Mononuclear cell (primary cell): ENCODE measurements at regions not wholly inside any gene's neighbourhood (a gene's known extent, or its start where the extent isn't known, plus 50 kb on each side); places are given as distances from the start of the nearest gene placed in this dataset.

Source experiments
- H3K27me3 ChIP-seq: 2 replicates; pipeline ENCODE4 v1.6.0; 2011; ENCODE audit warnings: low read length, control low read depth; ENCODE audit not compliant: insufficient read depth
- H3K4me1 ChIP-seq: 2 replicates; pipeline ENCODE4 v1.5.1; 2011; ENCODE audit warnings: mild to moderate bottlenecking, low read length, control low read depth; ENCODE audit not compliant: insufficient read depth
- H3K4me3 ChIP-seq: 2 replicates; pipeline ENCODE4 v1.5.1; 2011; ENCODE audit warnings: mild to moderate bottlenecking, low read length, moderate library complexity
- H3K9me3 ChIP-seq: 2 replicates; pipeline ENCODE4 v1.5.1; 2011; ENCODE audit warnings: low read depth, mild to moderate bottlenecking, control low read depth, low read length

DNA sequence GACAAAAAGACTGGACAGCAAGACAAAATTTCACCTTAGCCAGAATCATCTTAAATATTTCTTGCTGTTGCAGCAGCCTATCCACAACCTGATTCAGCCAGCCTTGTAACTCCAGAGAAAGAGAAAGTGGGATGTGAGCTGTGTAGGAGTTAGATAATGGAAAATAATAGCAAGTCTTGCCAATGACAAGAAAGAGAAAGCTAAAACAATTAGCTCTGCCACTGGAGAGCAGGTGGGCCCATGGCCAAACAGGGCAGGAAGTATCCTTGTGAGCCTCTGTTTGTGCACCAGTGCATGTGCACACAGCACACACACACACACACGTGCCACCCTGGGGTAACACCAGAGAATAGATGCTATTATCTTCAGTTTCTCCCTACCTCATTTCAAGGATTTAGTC, 106.0 kb upstream of the CCDC196 start:
- H3K4me3 ChIP-seq, result no peak overlapping the region
- no peaks in the 10 kb centered on the region for H3K27me3 ChIP-seq
- H3K4me1 ChIP-seq, result no peaks in the 10 kb centered on the region
- no peaks in the 10 kb centered on the region for H3K9me3 ChIP-seq

DNA sequence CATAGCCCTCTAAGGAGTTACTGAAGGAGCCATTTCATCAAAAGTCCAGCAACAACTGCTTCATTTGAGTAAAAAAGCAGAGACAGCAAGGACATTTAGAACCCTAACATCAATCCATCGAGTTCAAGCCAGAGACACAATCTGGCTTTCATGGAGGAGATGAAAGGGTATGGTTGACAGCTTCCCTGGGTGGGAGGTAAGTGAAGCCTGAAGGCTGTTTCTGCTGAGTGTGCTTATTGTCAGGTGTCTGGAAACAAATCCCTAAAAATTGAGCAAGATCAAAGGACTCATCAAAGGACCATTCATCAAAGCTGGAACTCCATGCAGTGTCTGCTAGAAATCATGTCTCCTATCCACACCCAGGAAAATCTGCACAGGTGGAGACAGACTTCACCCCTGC, 104.4 kb upstream of the CCDC196 start:
- Histone ChIP-seq H3K9me3 (no peaks in the 10 kb centered on the region), H3K4me3 (no peak overlapping the region), H3K27me3 (no peaks in the 10 kb centered on the region), H3K4me1 (no peaks in the 10 kb centered on the region)

- no peaks in the 10 kb centered on the region for H3K27me3 ChIP-seq
- no peaks in the 10 kb centered on the region for H3K9me3 ChIP-seq
- no peaks in the 10 kb centered on the region for H3K4me1 ChIP-seq
- no peak overlapping the region for H3K4me3 ChIP-seq
Observed at GRCh38 chr14:66383257-66383656, 102.9 kb upstream of the CCDC196 start.

DNA sequence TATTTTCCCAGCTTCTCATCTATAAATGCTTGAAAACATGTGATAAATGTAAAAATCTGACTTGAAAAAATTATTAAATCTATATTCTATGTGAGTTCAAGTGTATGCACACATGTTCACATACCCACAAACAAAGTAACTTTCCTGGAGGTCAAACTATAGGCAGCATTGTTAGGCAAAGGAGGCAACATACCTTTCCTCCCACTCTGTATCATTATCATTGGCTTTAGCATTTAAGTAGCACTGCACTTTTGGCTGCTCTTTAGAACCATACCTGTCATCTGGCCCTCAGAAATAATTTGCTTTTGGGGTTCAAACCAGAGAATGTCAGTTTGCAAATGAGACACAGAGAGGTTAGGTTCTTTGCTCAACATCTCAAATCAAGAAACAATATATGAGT, 102.4 kb upstream of the CCDC196 start:
- H3K4me3 ChIP-seq, result no peak overlapping the region
- no peaks in the 10 kb centered on the region for H3K9me3 ChIP-seq
- no peaks in the 10 kb centered on the region for H3K4me1 ChIP-seq

GRCh38 chr14:66388516-66388915, 97.7 kb upstream of the CCDC196 start:
- no peaks in the 10 kb centered on the region for H3K9me3 ChIP-seq
- no peaks in the 10 kb centered on the region for H3K4me1 ChIP-seq
- H3K27me3 ChIP-seq, result no peaks in the 10 kb centered on the region
- no peak overlapping the region for H3K4me3 ChIP-seq

More for the DNA sequence above, 102.4 kb upstream of the CCDC196 start:
- H3K27me3 ChIP-seq, result no peaks in the 10 kb centered on the region

DNA sequence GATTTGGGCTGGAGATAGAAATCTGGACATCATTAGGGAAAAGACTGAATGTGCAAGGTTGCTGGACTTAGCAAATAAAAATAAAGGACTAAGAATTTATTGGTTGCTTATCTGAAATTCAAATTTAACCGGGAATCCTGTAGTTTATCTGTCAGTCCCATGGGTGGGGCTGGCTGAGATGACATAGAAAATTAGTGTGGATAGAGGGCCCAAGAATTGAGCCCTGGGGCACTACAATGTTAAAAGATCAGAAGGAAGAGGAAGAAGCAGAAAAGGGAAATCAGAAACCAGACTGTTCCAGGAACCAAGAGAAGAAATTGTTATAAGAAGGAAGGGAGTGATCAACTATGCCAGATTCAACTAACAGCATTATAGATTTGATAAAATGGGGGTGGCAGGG, 96.7 kb upstream of the CCDC196 start:
- H3K4me1 ChIP-seq, result no peaks in the 10 kb centered on the region
- no peaks in the 10 kb centered on the region for H3K9me3 ChIP-seq
- H3K4me3 ChIP-seq, result no peak overlapping the region
- H3K27me3 ChIP-seq, result no peaks in the 10 kb centered on the region

GRCh38 chr14:66395300-66395699, 90.9 kb upstream of the CCDC196 start:
- H3K4me3 ChIP-seq, result no peak overlapping the region
- H3K27me3 ChIP-seq, result no peaks in the 10 kb centered on the region
- H3K9me3 ChIP-seq, result no peaks in the 10 kb centered on the region
- no peaks in the 10 kb centered on the region for H3K4me1 ChIP-seq

GRCh38 chr14:66396164-66396563, 90.0 kb upstream of the CCDC196 start:
- Histone ChIP-seq H3K4me1 (no peaks in the 10 kb centered on the region), H3K4me3 (no peak overlapping the region), H3K9me3 (no peaks in the 10 kb centered on the region), H3K27me3 (no peaks in the 10 kb centered on the region)

DNA sequence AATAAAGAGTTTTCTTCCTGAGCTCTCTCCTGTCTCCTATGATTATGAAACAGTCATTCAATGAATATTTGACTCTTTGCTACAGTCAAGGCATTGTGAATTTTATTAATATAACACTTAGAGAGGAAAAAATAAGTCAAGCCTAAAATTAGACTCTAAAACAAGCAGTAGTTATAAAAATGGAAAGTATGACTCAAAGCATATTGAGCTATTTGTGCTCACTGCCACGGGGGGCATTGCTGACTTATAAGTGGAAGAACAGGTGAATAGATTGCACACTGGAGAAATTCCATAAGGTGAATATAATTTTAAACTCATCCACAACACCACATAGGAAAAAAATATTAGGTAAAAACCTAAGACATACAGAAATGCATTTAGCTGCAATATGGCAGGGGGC, 87.7 kb upstream of the CCDC196 start:
- Histone ChIP-seq H3K9me3 (no peaks in the 10 kb centered on the region), H3K27me3 (no peaks in the 10 kb centered on the region), H3K4me3 (no peak overlapping the region), H3K4me1 (no peaks in the 10 kb centered on the region)

DNA sequence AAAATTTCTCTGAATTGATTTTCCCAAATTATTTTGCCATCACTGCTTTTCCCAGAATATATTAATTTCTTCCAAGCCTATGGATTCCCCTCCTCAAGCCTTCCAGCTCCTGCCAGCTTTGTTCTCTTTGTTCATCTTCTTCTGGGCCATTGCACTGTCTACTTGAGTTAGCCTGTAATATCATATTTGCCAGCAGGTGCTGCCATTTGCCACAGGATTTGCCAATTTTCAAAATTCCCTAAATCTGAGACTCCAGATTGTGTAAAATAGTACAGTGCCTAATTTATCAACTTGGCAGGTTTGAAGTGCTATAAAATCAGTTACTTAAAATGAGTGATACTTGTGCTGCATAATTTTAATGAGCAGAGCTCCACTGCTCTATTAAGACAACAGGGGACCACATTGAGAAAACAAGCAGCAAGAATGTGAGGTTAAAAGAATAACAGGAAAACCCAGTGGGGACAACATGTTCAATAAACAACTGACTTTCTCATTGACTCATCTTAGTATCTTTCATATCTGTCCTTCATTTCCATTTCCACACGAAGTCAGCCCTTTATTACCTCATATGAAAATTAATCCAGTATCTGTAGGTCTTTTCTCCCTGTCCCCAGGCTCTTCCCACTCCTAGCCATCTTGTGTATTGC, 84.6 kb upstream of the CCDC196 start:
- H3K9me3 ChIP-seq, result no peaks in the 10 kb centered on the region
- H3K27me3 ChIP-seq, result no peaks in the 10 kb centered on the region
- no peaks in the 10 kb centered on the region for H3K4me1 ChIP-seq
- no peak overlapping the region for H3K4me3 ChIP-seq

GRCh38 chr14:66403183-66403582, 83.0 kb upstream of the CCDC196 start:
- no peak overlapping the region for H3K4me3 ChIP-seq
- H3K9me3 ChIP-seq, result no peaks in the 10 kb centered on the region
- no peaks in the 10 kb centered on the region for H3K27me3 ChIP-seq
- H3K4me1 ChIP-seq, result no peaks in the 10 kb centered on the region

GRCh38 chr14:66404051-66404545, 82.1 kb upstream of the CCDC196 start:
- no peaks in the 10 kb centered on the region for H3K9me3 ChIP-seq
- H3K27me3 ChIP-seq, result no peaks in the 10 kb centered on the region
- H3K4me1 ChIP-seq, result no peaks in the 10 kb centered on the region
- H3K4me3 ChIP-seq, result no peak overlapping the region

DNA sequence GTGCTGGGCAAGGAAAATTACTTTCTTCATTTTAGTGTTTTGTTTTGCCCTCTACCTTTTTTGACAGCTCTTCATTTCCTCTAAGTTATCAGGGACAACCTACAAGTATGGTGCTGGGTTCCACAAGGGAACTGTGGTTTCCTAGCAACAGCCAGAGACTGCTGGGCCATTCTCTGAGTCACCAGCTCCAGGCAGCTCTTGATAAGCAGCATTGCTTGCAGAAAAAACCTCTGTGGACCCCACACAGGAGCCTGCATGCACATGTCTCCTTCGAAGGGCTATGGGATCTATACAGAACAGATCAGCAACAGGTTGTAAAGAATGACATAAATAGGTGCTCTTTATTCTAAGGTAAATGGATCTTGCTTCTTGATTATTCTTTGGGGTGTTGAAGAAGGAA, 81.0 kb upstream of the CCDC196 start:
- no peaks in the 10 kb centered on the region for H3K9me3 ChIP-seq
- H3K4me3 ChIP-seq, result no peak overlapping the region
- H3K4me1 ChIP-seq, result no peaks in the 10 kb centered on the region
- H3K27me3 ChIP-seq, result no peaks in the 10 kb centered on the region

- Histone ChIP-seq H3K4me3 (no peak overlapping the region), H3K9me3 (no peaks in the 10 kb centered on the region), H3K4me1 (no peaks in the 10 kb centered on the region), H3K27me3 (no peaks in the 10 kb centered on the region)
Observed at GRCh38 chr14:66413901-66414300, 72.3 kb upstream of the CCDC196 start.

DNA sequence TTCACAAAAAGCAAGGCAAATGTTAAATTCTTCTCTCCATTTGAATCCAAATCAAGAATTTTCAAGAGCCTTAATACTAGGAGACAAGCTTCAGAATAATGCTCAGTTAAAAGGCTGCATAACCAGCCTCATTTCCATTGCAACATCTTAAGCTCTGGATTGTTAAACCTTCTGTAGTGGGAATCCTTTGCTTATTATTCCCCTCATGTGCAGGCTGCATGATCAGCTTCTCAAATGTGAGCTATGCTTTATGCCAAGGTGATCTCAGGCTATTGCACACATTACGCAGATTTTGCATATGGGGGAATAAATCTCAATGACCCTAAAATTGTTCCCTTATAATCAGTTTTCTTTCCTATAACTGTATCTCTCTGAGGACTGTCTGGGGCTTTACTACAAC, 71.7 kb upstream of the CCDC196 start:
- H3K4me1 ChIP-seq, result no peaks in the 10 kb centered on the region
- H3K9me3 ChIP-seq, result no peaks in the 10 kb centered on the region
- H3K27me3 ChIP-seq, result no peaks in the 10 kb centered on the region
- H3K4me3 ChIP-seq, result no peak overlapping the region

DNA sequence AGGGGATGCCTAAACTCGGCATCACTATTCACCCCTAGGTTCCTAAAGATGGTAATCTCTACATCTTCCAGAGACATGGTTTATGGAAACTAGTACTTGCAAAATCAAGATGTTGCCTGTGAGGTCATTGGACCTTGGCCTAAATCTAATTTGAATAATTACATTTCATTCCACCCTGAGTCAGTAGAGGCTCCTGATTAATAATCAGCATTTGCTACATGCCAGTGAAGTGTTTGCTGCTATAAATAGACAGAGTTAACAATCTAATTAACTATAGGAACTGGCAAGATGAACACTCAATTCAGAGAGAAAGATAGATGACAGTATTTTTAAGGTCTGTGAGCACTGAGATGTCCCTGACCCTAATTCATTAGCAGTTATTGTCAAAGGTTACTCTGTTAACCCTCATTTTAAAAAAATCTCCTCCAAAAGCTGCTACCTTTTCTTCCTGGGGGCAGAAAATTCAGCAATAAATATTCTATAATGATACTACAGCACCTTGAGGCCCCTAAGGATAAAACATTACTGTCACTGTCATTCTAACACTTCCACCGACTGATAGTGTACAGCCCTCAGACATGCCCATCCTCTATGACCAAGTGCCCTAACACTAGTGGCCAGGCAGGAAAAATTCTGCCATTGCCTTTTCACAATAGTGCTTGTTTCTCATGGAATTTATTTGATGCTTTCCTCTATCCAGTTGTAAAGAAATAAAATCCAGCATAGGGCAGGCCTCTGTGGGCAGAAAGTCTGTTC, 65.7 kb upstream of the CCDC196 start:
- no peaks in the 10 kb centered on the region for H3K4me1 ChIP-seq
- H3K27me3 ChIP-seq, result no peaks in the 10 kb centered on the region
- no peak overlapping the region for H3K4me3 ChIP-seq
- no peaks in the 10 kb centered on the region for H3K9me3 ChIP-seq
